Tibial nerve (tissue), 4 donors: ENCODE measurements at regions not wholly inside any gene's neighbourhood (a gene's known extent, or its start where the extent isn't known, plus 50 kb on each side); places are given as distances from the start of the nearest gene placed in this dataset.

ENCODE experiments used
- DNase-seq, 2 donors: peaks; one replicate each; pipeline ENCODE4 v3.0.0-alpha.2; 2019; ENCODE audit warnings: low spot score in 2 of 2
- H3K27ac ChIP-seq, 4 donors: fragments of 200-600 bp; sonication (generic) in 3 of 4; one replicate each; pipeline ENCODE4 v1.5.1; 2017 to 2019; ENCODE audit warnings: mild to moderate bottlenecking in 1 of 4
- H3K27me3 ChIP-seq, 2 donors: fragments of 200-600 bp; sonication (generic) in 1 of 2; one replicate each; pipeline versions ENCODE4 v1.5.1 to v1.6.0; 2017 to 2019
- H3K36me3 ChIP-seq, 3 donors: fragments of 200-600 bp; sonication (generic); one replicate each; pipeline ENCODE4 v1.5.1; 2018 to 2019
- H3K4me1 ChIP-seq, 4 donors: fragments of 200-600 bp; sonication (generic) in 3 of 4; one replicate each; pipeline ENCODE4 v1.5.1; 2017 to 2019
- H3K4me3 ChIP-seq, 4 donors: fragments of 200-600 bp; sonication (generic) in 3 of 4; one replicate each; pipeline ENCODE4 v1.5.1; 2017 to 2019; ENCODE audit warnings: mild to moderate bottlenecking in 1 of 4, moderate library complexity in 1 of 4
- H3K9me3 ChIP-seq, 4 donors: fragments of 200-600 bp; sonication (generic) in 3 of 4; one replicate each; pipeline ENCODE4 v1.5.1; 2017 to 2019
- CTCF ChIP-seq, 5 experiments: fragments of 200-600 bp in 3 of 5; fragments of 450-650 bp in 2 of 5; sonication (generic) in 3 of 5; IDR thresholded peaks; one replicate each; pipeline ENCODE4 v1.5.1; 2016 to 2019; ENCODE audit warnings: antibody characterized with exemption in 5 of 5, mild to moderate bottlenecking in 3 of 5, moderate library complexity in 2 of 5
- EP300 ChIP-seq, 2 donors: sonication (generic); formaldehyde crosslinking; IDR thresholded peaks; one replicate each; pipeline ENCODE4 v1.6.1; 2017; ENCODE audit warnings: antibody characterized with exemption in 2 of 2, mild to moderate bottlenecking in 1 of 2
- POLR2A ChIP-seq, 2 donors: fragments of 450-650 bp; IDR thresholded peaks; one replicate each; pipeline ENCODE4 v1.6.1; 2017; ENCODE audit warnings: antibody characterized with exemption in 2 of 2, mild to moderate bottlenecking in 2 of 2, moderate library complexity in 2 of 2
- WGBS, 2 donors: methylation state at CpG; one replicate each; pipeline ENCODE4 v1.1.5; 2018; 5-methylcytosine and 5-hydroxymethylcytosine counted together

DNA sequence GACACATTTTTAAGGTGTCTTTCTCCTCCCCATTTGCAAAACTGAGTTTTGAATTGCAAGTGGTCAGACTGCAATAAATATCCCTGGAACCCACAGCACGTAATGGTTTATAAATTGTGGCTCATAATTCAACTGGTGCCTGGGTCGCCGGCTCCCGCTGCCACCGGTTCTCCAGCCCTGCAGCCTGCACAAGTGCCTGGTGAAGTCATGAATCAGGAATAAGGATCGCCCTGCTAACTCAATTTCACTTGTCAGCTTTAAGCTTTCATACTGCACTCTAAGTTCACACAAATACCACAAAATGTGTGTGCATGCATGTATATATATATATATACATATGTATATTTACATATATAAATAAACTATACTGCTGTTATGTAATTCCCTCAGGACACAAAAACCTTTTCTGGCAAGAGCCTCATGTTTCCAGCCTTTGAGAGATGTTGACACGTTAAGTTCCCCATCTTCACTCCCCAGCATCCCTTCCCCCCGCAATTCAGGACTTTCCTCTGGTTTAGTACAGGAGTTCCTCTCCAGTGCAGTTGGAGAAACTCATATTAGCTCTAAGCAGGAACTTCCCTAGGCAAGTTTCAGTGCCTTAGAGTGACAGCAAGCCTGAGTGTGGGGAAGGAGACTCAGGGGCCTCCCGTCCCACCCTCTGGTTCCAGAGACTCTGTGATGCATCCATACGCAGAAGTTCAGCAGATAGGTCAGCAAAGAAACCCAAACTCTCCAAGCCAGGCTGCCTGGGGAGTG is 129.2 kb upstream of the UNC5B start:
- Histone ChIP-seq H3K4me3 (no peak overlapping the region), H3K4me1 (peaks cover 0 to 6% (median 0%) of the 10 kb centered on the region in 4 donors), H3K27ac (no peak overlapping the region), H3K27me3 (no peaks in the 10 kb centered on the region), H3K9me3 (no peaks in the 10 kb centered on the region), H3K36me3 (no peaks in the 10 kb centered on the region)
- DNase-seq, result no peak
- TF ChIP-seq EP300 (IDR thresholded peaks at IDR 0.05), result no peak
- TF ChIP-seq POLR2A (IDR thresholded peaks at IDR 0.05), result no peak
- TF ChIP-seq CTCF (IDR thresholded peaks at IDR 0.05), result no peak
- WGBS, 2 donors, result 78 to 89% methylated on average over 10 of the region's 10 CpGs

- H3K27ac ChIP-seq, result no peak overlapping the region
- no peak for TF ChIP-seq EP300 (IDR thresholded peaks at IDR 0.05)
- TF ChIP-seq CTCF (IDR thresholded peaks at IDR 0.05), result no peak
- no peak for TF ChIP-seq POLR2A (IDR thresholded peaks at IDR 0.05)
- no peaks in the 10 kb centered on the region for H3K9me3 ChIP-seq
- WGBS, 2 donors, result 78 to 83% methylated on average over 5 of the region's 5 CpGs
- H3K36me3 ChIP-seq, result no peaks in the 10 kb centered on the region
- no peaks in the 10 kb centered on the region for H3K27me3 ChIP-seq
- H3K4me3 ChIP-seq, result no peak overlapping the region
- DNase-seq, result no peak
- H3K4me1 ChIP-seq, result peaks cover 0 to 6% (median 0%) of the 10 kb centered on the region in 4 donors
Measured at GRCh38 chr10:71083716-71083975, 128.7 kb upstream of the UNC5B start.

GRCh38 chr10:71084061-71084817 is 128.1 kb upstream of the UNC5B start:
- Histone ChIP-seq H3K4me1 (peaks cover 0 to 6% (median 0%) of the 10 kb centered on the region in 4 donors), H3K9me3 (no peaks in the 10 kb centered on the region), H3K4me3 (no peak overlapping the region), H3K36me3 (no peaks in the 10 kb centered on the region), H3K27ac (no peak overlapping the region), H3K27me3 (no peaks in the 10 kb centered on the region)
- 83 to 86% methylated on average over 10 of the region's 10 CpGs for WGBS, 2 donors
- no peak for TF ChIP-seq POLR2A (IDR thresholded peaks at IDR 0.05)
- TF ChIP-seq CTCF (IDR thresholded peaks at IDR 0.05), result no peak
- no peak for TF ChIP-seq EP300 (IDR thresholded peaks at IDR 0.05)
- no peak for DNase-seq

- Histone ChIP-seq H3K4me1 (peaks cover 0 to 6% (median 0%) of the 10 kb centered on the region in 4 donors), H3K36me3 (no peaks in the 10 kb centered on the region), H3K4me3 (no peak overlapping the region), H3K9me3 (no peaks in the 10 kb centered on the region), H3K27me3 (no peaks in the 10 kb centered on the region), H3K27ac (no peak overlapping the region)
- TF ChIP-seq CTCF (IDR thresholded peaks at IDR 0.05), result no peak
- TF ChIP-seq EP300 (IDR thresholded peaks at IDR 0.05), result no peak
- TF ChIP-seq POLR2A (IDR thresholded peaks at IDR 0.05), result no peak
- no peak for DNase-seq
- WGBS, 2 donors, result 69 to 81% methylated on average over 2 of the region's 2 CpGs
Measured at GRCh38 chr10:71084818-71085126, 127.6 kb upstream of the UNC5B start.

- no peak overlapping the region for H3K27ac ChIP-seq
- 64 to 65% methylated on average over 18 of the region's 18 CpGs for WGBS, 2 donors
- no peak overlapping the region for H3K4me3 ChIP-seq
- DNase-seq, result no peak
- H3K9me3 ChIP-seq, result no peaks in the 10 kb centered on the region
- H3K4me1 ChIP-seq, result no peaks in the 10 kb centered on the region
- H3K36me3 ChIP-seq, result no peaks in the 10 kb centered on the region
- no peaks in the 10 kb centered on the region for H3K27me3 ChIP-seq
- no peak for TF ChIP-seq POLR2A (IDR thresholded peaks at IDR 0.05)
- no peak for TF ChIP-seq CTCF (IDR thresholded peaks at IDR 0.05)
- no peak for TF ChIP-seq EP300 (IDR thresholded peaks at IDR 0.05)
Measured at GRCh38 chr10:71085689-71086438, 126.5 kb upstream of the UNC5B start.
